LNCAP (cell line): ENCODE measurements at regions not wholly inside any gene's neighbourhood (a gene's known extent, or its start where the extent isn't known, plus 50 kb on each side); places are given as distances from the start of the nearest gene placed in this dataset.

Experiments
- CTCF ChIP-seq: fragments of 450-650 bp; IDR thresholded peaks from 2 replicates; pipeline ENCODE4 v1.5.1; 2017; ENCODE audit warnings: mild to moderate bottlenecking

DNA sequence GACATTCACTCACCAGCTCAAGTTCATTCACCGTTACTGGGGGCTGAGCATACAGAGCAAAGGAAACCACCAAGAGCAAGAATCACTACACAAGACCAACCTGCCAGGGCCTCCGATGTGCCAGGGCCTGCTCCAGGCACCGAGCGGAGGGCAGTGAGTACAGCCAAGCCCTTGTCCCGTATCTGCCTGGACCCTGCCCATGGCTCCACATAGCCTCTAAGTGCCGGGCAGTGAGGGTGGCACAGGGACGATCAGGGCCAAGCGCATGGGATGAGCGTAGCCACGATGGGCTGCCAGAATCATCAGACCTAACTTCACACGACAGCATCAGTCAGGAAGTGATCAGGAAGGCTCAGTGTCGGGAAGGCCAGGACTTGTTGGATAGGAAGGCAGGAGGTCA, 199.6 kb downstream of the BCL11B start:
- TF ChIP-seq CTCF = no peak

DNA sequence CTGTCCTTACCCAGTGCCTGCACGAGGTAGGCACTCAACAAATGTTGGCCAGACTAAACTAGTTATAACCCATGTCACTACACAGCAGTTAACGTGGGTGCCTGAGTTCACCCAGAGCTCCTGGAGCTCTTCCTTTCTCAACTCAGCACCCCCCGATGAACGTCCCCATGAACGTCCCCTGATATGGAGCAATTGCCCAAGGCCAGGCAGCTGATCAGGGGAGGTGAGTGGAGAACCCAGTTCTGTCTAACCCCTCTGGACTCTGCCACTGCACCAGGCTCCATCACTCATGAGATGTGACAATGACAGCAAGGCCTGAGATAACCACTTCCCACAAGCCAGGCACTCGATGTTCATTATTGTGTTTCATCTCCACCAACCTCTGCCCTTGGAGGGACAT, 199.0 kb downstream of the BCL11B start:
- no peak for TF ChIP-seq CTCF

DNA sequence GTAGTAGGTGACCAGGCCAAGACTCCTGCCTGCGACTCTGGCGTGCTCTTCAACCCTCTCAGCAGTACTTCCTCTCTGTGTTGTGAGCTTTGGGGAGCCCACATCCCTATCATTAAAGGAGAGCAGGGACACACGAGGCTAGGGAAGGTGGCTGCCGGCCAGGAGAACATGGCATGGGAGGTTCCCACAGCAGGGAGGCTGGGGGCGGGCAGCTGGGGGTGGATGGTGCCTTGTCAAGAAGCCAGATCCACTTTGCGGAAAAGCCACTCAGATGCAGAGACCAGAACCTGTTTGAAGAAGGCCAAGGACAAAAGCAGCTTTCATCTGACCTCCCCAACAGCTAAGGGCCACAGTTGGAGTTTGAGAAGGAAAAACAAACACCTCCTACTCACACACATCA, 198.6 kb downstream of the BCL11B start:
- TF ChIP-seq CTCF = no peak

DNA sequence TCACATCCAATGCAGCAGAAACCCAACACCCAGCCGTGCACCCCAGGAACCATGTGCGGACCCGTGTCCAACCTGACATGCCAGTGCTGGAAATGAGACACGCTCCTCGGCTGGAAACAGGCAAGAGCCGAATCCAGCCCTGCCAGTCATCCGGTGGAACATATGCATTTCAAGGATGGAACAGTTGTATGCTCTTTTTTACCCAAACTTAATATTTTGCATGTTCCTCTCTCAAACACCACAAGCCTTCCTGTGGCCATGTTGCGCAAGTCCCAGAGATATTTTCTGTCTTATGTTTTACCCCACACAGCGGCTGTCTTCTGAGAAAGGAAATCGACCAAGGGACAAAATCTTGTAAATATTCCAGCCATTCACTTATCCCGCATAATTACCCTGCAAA, 196.9 kb downstream of the BCL11B start:
- no peak for TF ChIP-seq CTCF

DNA sequence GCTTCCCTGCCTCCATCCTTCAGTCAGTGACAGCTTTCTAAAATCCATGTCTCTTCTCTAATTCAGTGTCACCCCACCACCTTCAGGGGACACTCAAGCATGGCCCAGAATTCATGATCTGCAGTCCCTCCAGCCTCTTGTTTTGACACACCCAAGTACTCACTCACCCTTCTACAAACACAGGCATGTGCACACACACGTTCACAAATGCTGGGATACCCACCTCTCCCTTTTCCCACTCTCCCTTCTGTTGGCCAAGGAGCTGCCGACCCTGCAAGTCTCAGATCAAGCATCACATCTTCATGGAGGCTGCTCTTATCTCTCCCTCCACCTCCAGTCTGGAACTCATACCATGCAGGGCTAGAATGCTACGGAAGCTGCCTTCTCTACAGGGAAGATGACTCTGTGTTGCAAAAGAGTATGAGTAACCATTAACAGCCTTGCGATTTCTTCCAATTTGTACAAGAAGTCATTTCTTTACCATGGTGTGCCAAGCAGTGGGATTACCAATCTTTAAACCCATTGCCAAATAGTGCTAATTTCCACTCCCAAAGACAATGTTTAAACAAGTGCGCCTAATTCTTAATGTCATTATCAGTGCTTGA, 196.1 kb downstream of the BCL11B start:
- no peak for TF ChIP-seq CTCF

DNA sequence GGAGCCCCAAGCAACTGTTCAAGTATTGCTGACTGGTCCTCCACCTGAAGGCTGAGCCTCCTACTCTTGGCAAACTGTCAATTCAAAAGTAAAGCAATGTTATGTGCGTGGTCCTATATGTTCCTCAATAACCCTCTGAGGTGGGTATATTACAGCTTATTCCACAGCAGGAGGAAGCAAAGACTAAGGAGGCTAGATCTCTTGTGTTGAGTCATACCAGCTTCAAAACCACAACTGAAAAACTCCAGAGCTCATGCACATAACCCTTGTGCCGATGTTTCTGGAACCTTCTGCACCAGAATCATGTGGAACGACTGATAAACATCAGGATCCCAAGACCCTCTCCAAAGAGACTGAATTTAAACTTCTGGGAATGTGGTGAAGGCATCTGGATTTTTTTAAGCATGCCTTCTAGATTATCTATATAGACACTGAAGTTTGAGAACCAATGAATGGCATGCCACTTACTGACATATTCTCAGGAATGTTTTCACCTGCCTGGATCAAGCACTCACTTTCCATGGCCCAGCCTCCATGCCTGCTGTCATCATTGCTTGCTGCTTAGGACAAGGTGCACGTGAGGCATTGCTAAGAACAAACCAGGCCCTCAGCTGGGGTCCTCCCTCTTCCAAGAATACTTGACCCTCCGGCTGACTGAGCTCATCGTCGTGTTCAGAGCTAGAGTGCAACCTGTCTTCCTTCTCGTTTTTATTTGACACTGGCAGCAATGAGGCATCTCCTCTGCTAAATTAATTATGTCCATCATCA, 194.7 kb downstream of the BCL11B start:
- no peak for TF ChIP-seq CTCF

- TF ChIP-seq CTCF = no peak
Observed at GRCh38 chr14:99077844-99078236, 194.2 kb downstream of the BCL11B start.
